ENCODE measurements at regions not wholly inside any gene's neighbourhood (a gene's known extent, or its start where the extent isn't known, plus 50 kb on each side); places are given as distances from the start of the nearest gene placed in this dataset.
"Not testable (repeated sequence)": the region's sequence is repeated elsewhere in the genome, so short reads cannot be mapped to it uniquely, and the experiment has no call there.

GRCh38 chr9:75242426-75242825 lies 154.1 kb downstream of the OSTF1 start:
- H3K9me3 ChIP-seq (ENCODE audit: low read depth, low read length): no peaks in the 10 kb centered on the region
- H3K4me3 ChIP-seq: no peak overlapping the region
- no peaks in the 10 kb centered on the region for H3K36me3 ChIP-seq (ENCODE audit: insufficient read depth, low read length)
- no peak overlapping the region for H3K27ac ChIP-seq
- no peak for DNase-seq (ENCODE audit: low read depth, low spot score)
- no peak for TF ChIP-seq POLR2AphosphoS5 (IDR thresholded peaks at IDR 0.05; ENCODE audit: borderline replicate concordance, low read depth, low read length)
- no peak for TF ChIP-seq EZH2 (IDR thresholded peaks at IDR 0.05)
- H3K9ac ChIP-seq (ENCODE audit: insufficient read length): no peak overlapping the region

GRCh38 chr9:75246949-75247348 lies 158.6 kb downstream of the OSTF1 start:
- Histone ChIP-seq H3K9ac (ENCODE audit: insufficient read length) (no peak overlapping the region), H3K9me3 (ENCODE audit: low read depth, low read length) (no peaks in the 10 kb centered on the region; the same call in 1 of the 2 replicates), H3K36me3 (ENCODE audit: insufficient read depth, low read length) (no peaks in the 10 kb centered on the region), H3K27ac (no peak overlapping the region), H3K4me3 (no peak overlapping the region)
- DNase-seq (ENCODE audit: low read depth, low spot score): no peak
- TF ChIP-seq POLR2AphosphoS5 (IDR thresholded peaks at IDR 0.05; ENCODE audit: borderline replicate concordance, low read depth, low read length): no peak
- no peak for TF ChIP-seq FOXP2 (optimal IDR thresholded peaks at IDR 0.05; ENCODE audit: control extremely low read depth, extremely low read length, insufficient read depth)
- no peak for TF ChIP-seq EZH2 (IDR thresholded peaks at IDR 0.05)

GRCh38 chr9:75265525-75265972 lies 177.2 kb downstream of the OSTF1 start:
- DNase-seq (ENCODE audit: low read depth, low spot score): peak; percentile 44
- H3K9ac ChIP-seq (ENCODE audit: insufficient read length): no peak overlapping the region
- no peaks in the 10 kb centered on the region for H3K36me3 ChIP-seq (ENCODE audit: insufficient read depth, low read length)
- no peak overlapping the region for H3K27ac ChIP-seq
- no peak overlapping the region for H3K4me3 ChIP-seq
- TF ChIP-seq POLR2AphosphoS5 (IDR thresholded peaks at IDR 0.05; ENCODE audit: borderline replicate concordance, low read depth, low read length): no peak
- TF ChIP-seq EZH2 (IDR thresholded peaks at IDR 0.05): no peak
- TF ChIP-seq FOXP2 (optimal IDR thresholded peaks at IDR 0.05; ENCODE audit: control extremely low read depth, extremely low read length, insufficient read depth): no peak
- no peaks in the 10 kb centered on the region for H3K9me3 ChIP-seq (ENCODE audit: low read depth, low read length)

GRCh38 chr9:75269197-75269596 lies 180.9 kb downstream of the OSTF1 start:
- TF ChIP-seq EZH2 (IDR thresholded peaks at IDR 0.05): no peak
- TF ChIP-seq FOXP2 (optimal IDR thresholded peaks at IDR 0.05; ENCODE audit: control extremely low read depth, extremely low read length, insufficient read depth): no peak
- no peak for TF ChIP-seq POLR2AphosphoS5 (IDR thresholded peaks at IDR 0.05; ENCODE audit: borderline replicate concordance, low read depth, low read length)
- Histone ChIP-seq H3K9ac (ENCODE audit: insufficient read length) (no peak overlapping the region), H3K36me3 (ENCODE audit: insufficient read depth, low read length) (no peaks in the 10 kb centered on the region), H3K27ac (no peak overlapping the region), H3K9me3 (ENCODE audit: low read depth, low read length) (no peaks in the 10 kb centered on the region), H3K4me3 (no peak overlapping the region)
- no peak for DNase-seq (ENCODE audit: low read depth, low spot score)

GRCh38 chr9:75273055-75273454 lies 184.7 kb downstream of the OSTF1 start:
- H3K4me3 ChIP-seq; H3K27ac ChIP-seq; H3K9me3 ChIP-seq (ENCODE audit: low read depth, low read length); H3K9ac ChIP-seq (ENCODE audit: insufficient read length); H3K36me3 ChIP-seq (ENCODE audit: insufficient read depth, low read length); DNase-seq (ENCODE audit: low read depth, low spot score): not testable (repeated sequence)

- no peaks in the 10 kb centered on the region for H3K9me3 ChIP-seq (ENCODE audit: low read depth, low read length)
- no peak overlapping the region for H3K27ac ChIP-seq
- no peak overlapping the region for H3K4me3 ChIP-seq
- H3K9ac ChIP-seq (ENCODE audit: insufficient read length): no peak overlapping the region
- TF ChIP-seq POLR2AphosphoS5 (IDR thresholded peaks at IDR 0.05; ENCODE audit: borderline replicate concordance, low read depth, low read length): no peak
- TF ChIP-seq FOXP2 (optimal IDR thresholded peaks at IDR 0.05; ENCODE audit: control extremely low read depth, extremely low read length, insufficient read depth): no peak
- TF ChIP-seq EZH2 (IDR thresholded peaks at IDR 0.05): no peak
- H3K36me3 ChIP-seq (ENCODE audit: insufficient read depth, low read length): no peaks in the 10 kb centered on the region
- no peak for DNase-seq (ENCODE audit: low read depth, low spot score)
Measured at GRCh38 chr9:75274781-75275180, 186.5 kb downstream of the OSTF1 start.

GRCh38 chr9:75282047-75282446 lies 193.7 kb downstream of the OSTF1 start:
- Histone ChIP-seq H3K9ac (ENCODE audit: insufficient read length) (no peak overlapping the region), H3K9me3 (ENCODE audit: low read depth, low read length) (no peaks in the 10 kb centered on the region), H3K4me3 (no peak overlapping the region), H3K27ac (no peak overlapping the region), H3K36me3 (ENCODE audit: insufficient read depth, low read length) (no peaks in the 10 kb centered on the region)
- no peak for DNase-seq (ENCODE audit: low read depth, low spot score)
- TF ChIP-seq FOXP2 (optimal IDR thresholded peaks at IDR 0.05; ENCODE audit: control extremely low read depth, extremely low read length, insufficient read depth) (no peak), EZH2 (IDR thresholded peaks at IDR 0.05) (no peak), POLR2AphosphoS5 (IDR thresholded peaks at IDR 0.05; ENCODE audit: borderline replicate concordance, low read depth, low read length) (no peak)

- TF ChIP-seq FOXP2 (optimal IDR thresholded peaks at IDR 0.05; ENCODE audit: control extremely low read depth, extremely low read length, insufficient read depth) (no peak), POLR2AphosphoS5 (IDR thresholded peaks at IDR 0.05; ENCODE audit: borderline replicate concordance, low read depth, low read length) (no peak), EZH2 (IDR thresholded peaks at IDR 0.05) (no peak)
- Histone ChIP-seq H3K27ac (no peak overlapping the region), H3K9ac (ENCODE audit: insufficient read length) (no peak overlapping the region)
Measured at GRCh38 chr9:75289332-75289731, 201.0 kb downstream of the OSTF1 start.

GRCh38 chr9:75299324-75299723 lies 211.0 kb downstream of the OSTF1 start:
- Histone ChIP-seq H3K9ac (ENCODE audit: insufficient read length) (no peak overlapping the region), H3K9me3 (ENCODE audit: low read depth, low read length) (no peaks in the 10 kb centered on the region), H3K36me3 (ENCODE audit: insufficient read depth, low read length) (no peaks in the 10 kb centered on the region), H3K27ac (no peak overlapping the region), H3K4me3 (no peak overlapping the region)
- DNase-seq (ENCODE audit: low read depth, low spot score): no peak
- TF ChIP-seq POLR2AphosphoS5 (IDR thresholded peaks at IDR 0.05; ENCODE audit: borderline replicate concordance, low read depth, low read length) (no peak), FOXP2 (optimal IDR thresholded peaks at IDR 0.05; ENCODE audit: control extremely low read depth, extremely low read length, insufficient read depth) (no peak), EZH2 (IDR thresholded peaks at IDR 0.05) (no peak)

More at GRCh38 chr9:75289332-75289731, 201.0 kb downstream of the OSTF1 start:
- no peaks in the 10 kb centered on the region for H3K9me3 ChIP-seq (ENCODE audit: low read depth, low read length)
- DNase-seq (ENCODE audit: low read depth, low spot score): no peak
- H3K4me3 ChIP-seq: no peak overlapping the region
- no peaks in the 10 kb centered on the region for H3K36me3 ChIP-seq (ENCODE audit: insufficient read depth, low read length)
